CD4-positive, alpha-beta T cell treated with Interferon gamma for 1 hour (primary cell): ENCODE measurements at regions not wholly inside any gene's neighbourhood (a gene's known extent, or its start where the extent isn't known, plus 50 kb on each side); places are given as distances from the start of the nearest gene placed in this dataset.

Source experiments
- DNase-seq: peaks from one replicate; pipeline ENCODE4 v3.0.0-alpha.2; 2020

DNA sequence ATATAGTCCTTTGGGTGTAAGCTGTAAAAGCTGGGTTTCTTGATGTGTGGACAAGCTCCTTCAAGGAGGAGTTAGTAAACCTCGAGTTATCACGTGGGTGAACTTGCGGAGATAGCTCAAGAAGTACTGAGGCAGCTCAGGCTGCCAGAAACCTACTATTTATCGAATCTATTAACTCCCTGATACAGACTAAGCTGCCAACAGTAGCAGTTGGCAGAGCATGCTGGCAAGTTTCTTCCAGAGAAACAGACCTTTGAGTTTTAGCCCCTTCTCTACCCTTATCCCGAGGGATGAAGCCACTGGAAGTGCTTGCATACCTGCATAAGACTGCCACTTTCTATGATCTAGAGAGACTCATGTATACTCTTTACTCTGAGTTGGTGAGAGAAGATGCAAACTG, 624.5 kb upstream of the USP24 start:
- no peak for DNase-seq

DNA sequence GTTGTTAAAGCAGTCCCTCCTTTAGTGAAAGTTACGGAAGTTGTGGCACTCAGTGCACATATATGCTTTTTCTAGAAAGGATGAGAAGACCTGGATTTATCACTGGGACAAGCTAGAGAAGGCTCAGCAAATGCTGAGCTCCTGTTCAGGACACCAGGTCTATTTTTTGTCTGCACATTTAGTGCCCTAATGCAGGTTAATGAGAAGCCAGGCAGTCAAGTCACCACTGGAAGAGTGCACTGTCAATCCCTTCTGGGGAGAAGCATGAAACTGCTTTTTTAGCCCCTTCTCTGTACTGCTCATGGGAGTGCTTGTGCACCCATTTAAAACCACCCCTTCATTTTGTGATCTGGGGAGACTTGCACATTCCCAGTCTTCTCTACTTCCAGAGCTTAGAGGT, 624.1 kb upstream of the USP24 start:
- DNase-seq = no peak

DNA sequence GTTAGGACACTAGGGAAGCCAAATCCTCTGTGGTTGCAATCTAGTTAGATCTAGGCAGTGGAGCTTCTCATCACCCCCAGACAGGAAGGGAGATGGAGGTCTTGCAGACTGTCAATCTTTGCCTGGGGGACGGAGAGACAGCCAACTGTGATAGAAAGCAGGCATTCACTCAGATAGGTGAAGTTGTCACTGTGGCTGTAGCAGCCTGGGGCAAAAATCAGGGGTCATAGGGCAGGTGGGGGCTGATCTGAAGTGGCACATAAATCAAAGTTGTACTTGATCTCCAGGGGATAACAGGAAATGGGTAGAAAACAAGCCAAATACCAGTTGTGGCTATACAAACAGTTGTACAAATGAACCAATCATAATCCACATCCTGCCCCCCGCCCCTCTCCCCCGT, 620.9 kb upstream of the USP24 start:
- no peak for DNase-seq

DNA sequence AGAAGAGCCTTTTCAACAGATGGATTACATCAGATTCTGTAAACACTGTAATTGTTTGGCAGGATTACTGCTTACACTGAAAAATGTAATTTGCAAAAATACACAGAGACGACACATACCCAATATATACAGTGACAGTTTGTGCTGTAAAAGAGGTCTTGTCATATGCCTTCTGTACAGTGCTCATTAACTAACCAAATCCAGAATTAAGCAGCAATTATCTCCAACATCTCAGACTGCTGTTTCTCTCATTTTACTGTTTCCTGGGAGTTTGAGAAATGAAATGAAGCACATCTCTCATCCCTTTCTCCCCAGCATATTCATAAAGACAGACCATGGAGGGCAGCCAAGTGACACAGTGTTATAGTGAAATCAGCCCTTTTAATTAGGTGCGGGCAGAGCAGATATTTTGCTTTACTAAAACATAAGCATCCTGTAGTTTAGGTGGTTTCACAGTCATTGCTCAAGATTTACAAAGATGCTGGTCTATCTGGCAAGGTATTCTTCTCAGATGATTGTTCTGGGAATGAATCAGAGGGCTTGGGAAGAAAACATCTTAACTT, 618.4 kb upstream of the USP24 start:
- no peak for DNase-seq

DNA sequence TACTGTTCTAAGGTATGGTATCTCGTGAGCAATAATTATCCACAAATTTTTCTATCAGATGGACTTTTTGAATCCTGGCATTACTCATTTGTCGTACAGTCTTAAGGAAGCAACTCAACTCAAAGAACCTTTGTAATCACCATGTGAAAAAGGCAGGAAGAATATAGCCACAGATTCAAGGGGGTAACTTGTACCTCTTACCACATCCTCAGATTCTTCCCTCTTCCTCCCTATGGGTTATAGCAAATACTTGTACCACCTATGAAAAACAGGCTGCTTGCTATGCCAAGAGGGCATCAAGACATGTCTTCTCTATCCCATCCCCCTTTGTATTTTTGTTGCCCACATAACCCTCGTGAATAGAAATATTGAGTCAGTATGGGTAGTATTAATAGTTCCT, 616.6 kb upstream of the USP24 start:
- DNase-seq = no peak

DNA sequence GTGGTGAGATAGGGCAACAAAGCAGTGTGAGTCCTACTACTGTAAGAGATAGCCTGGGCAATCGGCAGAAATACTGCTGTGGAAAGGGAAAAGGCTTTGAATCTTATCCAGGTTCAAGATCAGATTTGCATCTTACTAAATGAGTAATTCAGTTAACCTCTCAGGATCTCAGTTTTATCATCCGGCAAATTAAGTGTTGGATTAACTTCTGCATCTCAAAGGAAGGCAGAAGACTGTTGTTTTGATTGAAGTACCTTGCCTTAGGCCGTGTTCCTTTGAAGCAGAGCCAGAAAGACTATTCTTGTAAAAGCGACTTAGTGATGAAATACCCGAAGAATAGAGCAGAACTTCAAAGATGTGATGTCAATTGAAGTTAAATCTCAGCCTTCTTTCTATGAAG, 612.9 kb upstream of the USP24 start:
- DNase-seq = no peak

DNA sequence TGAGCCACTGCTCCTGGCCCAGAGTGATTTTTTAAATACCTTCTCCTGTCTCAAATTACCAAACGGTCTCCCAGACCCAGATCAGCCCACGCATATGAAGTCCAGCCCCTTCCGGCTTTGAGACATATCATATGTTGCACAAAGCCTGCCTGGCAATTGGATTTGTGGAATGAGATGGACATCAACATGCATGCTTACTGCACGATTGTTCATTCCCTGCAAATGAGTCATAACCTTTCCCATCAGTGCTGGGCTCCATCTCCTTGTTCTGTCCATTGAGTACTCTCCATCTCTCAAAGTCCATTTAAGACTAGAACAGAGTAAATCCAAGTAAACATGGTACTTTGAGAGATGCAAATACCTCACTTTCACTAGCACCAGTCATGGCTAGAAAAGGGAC, 612.2 kb upstream of the USP24 start:
- DNase-seq = no peak

DNA sequence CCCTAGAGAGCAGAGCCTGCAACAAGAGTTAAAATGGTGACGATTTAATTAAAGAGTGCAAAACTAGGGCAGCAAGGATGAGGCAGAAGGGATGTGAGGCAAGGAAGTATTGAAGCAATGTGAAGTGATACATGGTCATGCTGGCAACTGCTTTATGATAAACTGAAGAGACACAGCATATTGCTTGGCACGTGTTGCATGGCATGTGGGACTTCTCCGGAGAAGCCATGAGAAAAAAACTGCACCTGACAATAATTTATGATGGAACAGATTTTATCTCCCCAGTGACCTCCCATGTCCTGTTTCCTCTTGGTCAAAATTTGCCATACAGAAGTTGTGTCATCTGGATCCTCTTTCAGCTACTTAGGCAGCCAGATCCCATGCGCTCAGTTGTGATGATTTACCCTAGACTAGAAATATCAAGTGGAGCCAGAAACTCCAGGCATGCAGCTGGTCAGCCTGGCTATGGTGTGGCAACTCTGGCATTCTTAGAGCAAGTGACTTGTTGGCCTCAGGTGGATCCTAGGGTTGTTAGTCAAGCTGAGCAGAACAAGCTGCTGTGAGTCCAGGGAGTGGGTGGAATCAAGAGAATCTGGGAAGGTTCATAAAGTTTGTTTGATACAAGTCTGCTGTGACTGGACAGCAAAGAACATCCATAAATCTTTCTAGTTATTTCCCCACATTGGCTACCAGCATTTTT, 611.4 kb upstream of the USP24 start:
- no peak for DNase-seq

DNA sequence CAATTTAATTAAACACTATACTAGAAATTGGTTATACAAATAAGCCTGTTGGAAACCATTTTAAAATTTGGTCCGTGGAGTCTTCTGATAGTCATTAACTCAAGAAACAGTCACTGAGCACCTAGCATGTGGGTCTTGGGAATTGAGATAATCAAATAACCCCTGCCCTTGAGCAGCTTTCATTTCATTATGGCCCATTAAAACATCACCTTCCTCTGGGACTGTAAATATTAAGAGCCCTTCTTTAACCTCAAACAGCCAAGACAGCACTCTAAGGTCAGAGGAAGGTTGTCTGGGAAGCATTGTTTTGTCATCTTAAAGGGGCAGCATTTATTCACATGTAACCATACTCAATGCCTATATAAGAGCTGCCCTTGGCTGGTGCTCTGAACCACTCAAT, 610.3 kb upstream of the USP24 start:
- no peak for DNase-seq

DNA sequence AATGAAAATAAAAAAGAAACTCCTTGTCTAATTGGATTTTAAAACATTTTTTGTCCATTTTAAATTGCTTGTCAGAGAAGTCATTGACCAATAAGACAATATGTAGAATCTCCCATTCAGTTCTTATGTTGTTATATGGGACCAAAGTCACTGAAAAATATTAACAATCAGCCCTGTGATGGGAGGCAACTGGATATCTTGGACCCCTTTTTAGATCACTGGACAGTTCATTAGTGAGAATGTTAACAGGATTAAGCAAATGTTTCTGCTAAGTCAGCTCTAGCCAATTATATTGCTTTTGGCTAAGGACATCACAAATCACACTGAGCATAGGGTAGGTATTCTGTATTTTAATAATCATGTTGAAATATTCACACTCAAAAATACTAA, 609.1 kb upstream of the USP24 start:
- no peak for DNase-seq

DNA sequence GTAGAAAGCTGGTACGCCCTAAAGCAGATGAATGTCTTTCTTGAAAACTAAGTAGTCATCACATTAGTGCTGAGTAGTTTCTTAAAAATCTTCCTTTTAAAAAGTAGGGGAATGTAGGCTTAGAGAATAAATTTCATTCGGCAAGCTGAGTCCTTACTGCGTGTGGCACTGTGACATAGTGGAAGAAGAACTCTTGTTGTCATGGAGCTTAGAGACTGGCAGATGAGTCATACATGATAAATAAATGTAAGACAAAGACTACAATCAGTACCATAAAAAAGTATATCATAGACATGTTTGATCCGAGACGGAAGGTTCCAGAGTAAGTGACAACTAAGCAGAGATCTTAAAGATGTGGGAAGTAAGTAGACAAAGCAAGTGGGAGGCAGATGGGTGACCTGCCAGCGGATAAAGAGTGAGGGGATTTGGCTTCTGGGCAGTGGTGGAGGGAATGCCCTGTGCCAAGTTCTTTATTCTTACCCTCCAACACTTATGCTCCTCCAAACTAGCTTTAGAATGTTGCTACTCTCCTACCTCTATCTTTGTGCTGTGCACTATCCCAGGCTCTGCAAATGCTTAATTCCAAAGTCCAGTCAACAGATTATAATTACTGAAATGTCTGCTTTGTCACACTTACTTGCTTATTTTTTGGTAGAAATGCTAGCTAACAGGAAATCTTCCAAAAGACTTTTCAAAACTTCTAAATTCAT, 608.5 kb upstream of the USP24 start:
- no peak for DNase-seq

DNA sequence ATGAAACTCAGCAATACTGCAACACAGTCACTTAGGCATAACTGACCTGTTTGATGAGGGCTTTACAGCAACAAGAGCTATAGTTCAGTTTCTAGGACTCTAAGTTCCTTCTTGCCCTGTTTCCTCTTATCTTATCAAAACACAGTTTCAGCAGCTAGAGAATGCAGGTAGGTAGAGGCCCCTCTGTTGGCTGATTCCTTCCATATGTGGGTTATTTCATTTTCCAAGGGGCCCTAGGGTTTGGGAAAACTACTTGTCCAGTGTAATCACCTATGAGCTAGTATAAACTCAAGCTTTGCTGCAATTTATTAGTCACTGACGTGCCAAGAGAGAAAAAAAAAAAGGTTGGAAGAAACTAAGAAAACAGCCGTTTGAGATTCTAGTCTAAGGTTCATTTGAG, 607.7 kb upstream of the USP24 start:
- DNase-seq = no peak

DNA sequence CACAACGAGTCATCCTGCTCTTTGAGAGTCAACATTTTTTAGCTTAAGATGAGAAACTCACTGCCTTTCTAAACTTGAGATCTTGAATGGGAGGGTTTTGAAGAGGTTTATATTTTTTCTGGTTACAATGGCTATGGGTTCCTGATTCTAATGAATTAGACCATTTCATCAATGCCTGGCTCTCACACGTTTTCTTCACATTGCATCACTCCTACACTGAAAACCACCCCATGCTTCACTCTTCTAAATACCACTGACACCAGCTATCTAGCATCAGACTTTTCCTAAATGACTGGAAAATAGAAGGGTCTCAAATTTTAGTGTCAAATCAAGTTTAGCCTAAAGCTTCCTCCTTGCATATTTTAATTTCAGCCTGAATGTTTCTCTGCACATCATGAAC, 606.1 kb upstream of the USP24 start:
- no peak for DNase-seq

DNA sequence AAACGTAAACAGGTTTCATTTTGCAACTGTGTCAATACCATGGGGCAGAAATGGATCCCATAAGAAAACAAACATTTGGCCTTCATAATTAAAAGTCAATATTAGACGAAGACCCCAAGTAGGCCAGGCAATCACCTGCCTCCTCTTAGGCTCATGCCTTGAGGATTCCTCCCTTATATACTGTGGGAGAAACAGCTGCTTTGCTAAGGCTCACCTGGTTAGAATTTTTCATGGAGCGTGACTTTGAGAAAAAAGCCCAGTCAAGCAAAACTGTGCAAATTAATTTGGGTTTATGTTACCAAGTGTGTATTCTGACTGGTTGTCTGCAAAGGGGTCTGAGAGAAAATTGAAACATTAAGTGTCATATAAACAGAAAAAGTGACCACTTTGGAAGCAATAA, 605.3 kb upstream of the USP24 start:
- no peak for DNase-seq

DNA sequence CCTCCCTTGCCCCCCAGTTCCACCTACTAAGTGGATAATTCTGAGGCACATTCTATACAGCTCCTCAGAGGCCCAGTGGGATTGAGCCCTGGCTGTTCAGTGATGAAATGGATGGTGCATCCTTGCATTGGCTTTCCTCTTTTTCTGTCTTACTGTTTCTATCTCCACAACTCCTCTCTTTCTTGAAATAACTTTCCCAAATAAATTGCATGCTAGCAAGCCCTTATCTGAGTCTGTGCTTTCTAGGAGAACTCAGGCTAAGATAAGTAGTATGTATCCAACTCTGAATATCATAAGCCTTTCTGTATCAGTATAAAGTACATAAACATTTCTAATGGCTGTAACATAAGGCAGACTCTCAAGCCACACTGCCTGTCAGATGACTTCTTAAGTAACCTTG, 603.8 kb upstream of the USP24 start:
- DNase-seq = no peak

DNA sequence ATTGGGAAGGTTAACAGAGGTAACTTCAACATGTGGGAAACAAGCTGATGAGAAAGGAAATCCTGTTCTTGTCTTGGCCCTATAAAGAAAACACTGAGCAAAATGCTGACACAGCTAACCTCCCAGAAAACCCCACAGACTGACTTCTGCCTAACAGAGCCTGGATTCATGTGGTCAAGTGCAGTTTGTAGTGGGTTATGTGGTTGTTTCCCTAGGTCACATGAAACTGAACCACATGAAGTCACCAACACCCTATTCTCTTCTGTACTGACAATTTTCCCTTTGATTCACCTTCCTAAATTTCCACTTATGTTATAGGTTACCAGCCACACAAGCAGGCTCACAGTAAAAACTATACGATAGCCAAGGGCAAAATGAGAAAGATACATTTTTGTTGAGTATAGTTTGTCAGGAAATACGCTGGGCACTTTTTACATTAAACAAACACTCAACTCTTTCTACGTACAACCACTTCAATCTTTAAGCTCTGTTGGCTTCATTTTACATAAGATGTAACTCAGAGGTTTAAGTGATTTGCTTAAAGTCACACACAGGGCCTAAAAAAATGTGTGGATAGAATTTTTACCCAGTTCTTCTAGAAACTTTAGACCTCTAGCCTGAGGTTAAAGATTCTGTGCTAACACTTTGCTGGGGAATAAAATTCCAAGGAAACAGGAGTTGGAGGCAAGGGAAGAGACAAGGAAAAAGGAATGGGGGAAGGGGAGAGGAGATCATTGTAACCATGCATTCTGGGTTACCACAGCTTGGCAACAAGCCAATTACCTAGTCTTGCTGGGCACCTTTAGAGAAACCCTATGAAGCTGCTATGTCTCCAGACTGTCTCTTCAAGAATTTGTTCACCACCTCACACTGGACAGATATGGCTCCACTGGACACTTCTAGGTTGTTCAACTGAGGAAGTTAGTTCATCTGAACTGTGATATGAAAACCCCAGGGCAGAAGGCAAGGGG, 601.6 kb upstream of the USP24 start:
- DNase-seq = no peak

DNA sequence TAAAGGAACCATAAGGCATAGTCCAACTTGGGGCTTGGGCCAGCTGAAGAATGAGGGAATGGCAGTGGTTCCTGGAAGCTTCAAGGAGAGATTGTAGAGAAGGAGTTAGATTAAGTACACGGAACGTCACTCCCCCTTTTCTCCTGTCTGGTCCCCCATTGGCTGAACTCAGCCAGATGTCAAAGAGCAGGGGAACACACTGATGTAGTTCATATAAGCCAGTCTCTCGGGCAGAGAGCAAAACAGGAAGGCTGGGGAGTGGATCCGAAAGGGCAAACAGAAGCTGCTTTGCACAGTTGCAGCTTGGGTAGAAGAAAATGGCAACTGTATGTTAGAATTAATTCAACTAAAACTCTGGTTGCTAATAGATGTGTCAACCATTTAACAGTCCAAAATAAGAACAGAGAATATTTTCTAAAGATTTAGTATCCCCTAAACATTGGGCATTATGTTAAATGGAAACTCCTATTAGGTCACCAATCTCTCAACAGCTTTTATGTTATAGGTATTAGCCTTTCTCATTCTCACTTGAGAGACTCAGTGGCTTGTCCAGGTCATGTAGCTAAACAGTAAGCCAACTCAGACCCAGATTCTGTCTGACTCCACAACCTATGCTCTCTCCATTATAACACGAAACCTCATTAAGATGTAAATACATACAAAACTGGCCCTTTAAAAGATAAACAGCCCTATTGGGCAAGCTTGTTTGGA, 600.7 kb upstream of the USP24 start:
- no peak for DNase-seq

DNA sequence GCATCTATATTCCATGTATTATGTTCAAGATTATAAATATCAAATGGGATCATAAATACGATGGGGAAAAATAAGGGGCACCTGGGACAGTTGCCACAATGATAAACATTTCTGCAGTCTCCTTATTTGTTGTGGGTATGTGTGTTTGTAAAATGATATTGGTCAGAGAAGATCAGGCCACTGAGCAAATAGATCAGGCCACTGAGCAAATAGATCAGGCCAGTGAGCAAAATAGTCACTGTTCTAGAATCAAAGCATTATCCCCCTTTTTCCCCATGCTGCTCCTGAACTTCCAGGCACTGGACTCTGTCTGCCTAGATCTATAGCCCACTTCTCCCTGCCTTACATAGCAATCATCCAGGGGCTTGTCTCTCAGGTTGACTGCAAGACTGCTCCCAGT, 599.8 kb upstream of the USP24 start:
- DNase-seq = no peak

DNA sequence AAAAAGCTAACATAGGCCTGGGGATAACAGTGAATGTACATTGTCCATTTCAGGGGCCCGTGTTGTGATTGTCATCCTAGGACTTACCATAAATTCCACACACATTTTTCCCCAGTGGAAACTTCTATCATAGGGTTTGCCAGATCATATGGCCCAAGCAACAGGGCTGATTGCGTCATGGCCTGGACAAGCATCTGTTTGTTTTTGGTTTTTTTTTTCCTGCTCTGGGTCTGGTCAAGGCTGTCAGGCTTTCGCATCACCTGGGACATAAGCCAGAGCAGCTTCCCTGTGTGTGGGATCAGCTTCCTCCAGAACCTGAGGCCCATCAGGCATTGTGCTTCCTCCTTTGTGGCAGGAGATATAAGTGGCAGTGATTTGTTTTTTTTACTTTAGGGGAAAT, 598.5 kb upstream of the USP24 start:
- DNase-seq = no peak

DNA sequence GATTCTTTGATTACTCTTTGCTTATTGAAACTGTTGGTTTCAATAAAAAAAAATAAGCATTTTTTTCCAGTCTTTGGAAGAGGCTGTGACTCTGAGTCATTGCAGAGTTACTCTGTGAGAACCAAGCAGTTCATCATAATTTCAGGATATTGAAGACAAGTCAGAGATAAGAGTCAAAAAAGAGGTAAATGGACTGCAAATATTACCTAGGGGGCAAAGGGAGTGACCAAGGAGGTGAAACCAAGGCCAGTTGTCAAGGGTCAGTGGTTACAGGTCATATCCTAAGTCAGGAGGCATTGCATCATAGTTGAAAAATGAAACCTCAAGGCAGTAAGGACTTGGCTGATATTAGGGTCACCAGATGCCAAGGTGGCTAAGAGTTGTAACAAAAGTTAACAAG, 597.1 kb upstream of the USP24 start:
- DNase-seq = no peak

DNA sequence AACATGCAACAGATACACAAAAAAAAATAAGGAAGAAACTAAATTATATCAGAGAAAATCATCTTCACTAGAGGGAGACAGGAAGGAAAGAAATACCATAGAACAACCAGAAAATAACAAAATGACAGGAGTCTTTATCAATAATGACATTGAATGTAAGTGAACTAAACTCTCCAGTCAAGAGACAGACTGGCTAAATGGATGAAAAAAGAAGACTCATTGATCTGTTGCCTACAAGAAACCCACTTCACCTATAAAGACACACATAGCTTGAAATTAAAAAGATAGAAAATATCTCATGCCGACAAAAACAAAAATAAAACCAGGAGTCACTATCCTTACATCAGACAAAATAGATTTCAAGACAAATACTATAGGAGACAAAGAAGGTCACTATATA, 593.1 kb upstream of the USP24 start:
- DNase-seq = no peak

DNA sequence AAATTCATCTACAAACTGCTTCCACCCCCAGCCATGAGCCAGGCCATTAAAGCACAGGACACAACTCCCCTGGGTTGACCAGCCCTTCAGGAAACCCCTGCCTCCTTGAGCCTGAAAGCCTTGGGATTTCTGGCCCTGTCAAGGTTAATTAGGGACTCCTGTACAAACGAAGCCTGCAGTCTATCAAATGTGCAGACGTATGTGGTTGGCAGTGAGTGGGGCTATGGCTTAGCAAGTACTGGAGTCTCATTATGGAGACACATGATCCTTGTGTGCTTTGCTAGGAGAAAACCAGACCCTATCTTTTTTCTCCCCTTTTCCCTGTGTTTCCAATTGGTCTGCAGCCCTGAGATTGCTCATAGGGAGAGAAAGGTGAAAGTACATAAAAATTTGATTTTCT, 588.3 kb upstream of the USP24 start:
- DNase-seq = no peak

DNA sequence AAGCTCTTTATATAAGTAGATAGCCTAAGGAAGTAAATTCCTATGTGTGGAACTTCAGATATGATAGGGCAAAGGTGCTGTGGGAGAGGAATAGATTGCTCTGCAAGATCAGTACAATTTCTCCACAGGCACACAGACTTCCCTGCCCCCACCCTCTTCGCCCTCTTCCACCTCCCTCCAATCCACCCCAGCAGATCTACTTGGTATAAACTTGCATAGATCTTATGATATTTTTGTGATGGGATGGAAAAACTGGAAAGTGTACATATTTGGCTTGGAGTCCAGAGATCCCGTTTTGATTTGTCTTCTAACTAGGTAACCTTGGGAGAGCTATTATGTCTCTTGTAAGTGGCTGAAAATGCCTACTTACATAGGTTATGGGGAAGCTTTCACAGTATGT, 586.3 kb upstream of the USP24 start:
- DNase-seq = no peak
